HEK293T (cell line): ENCODE measurements at regions not wholly inside any gene's neighbourhood (a gene's known extent, or its start where the extent isn't known, plus 50 kb on each side); places are given as distances from the start of the nearest gene placed in this dataset.

Experiments
- FOXA1 ChIP-seq: fragments of 450-650 bp; IDR thresholded peaks from 2 replicates; pipeline ENCODE4 v1.6.1; 2016; ENCODE audit warnings: mild to moderate bottlenecking
- FOXM1 ChIP-seq: fragments of 450-650 bp; IDR thresholded peaks from 2 replicates; pipeline ENCODE4 v1.6.1; 2017; ENCODE audit warnings: mild to moderate bottlenecking, borderline replicate concordance
- NFRKB ChIP-seq: fragments of 450-650 bp; IDR thresholded peaks from 2 replicates; pipeline ENCODE4 v1.6.1; 2016; ENCODE audit warnings: mild to moderate bottlenecking, moderate library complexity
- PKNOX1 ChIP-seq: fragments of 450-650 bp; IDR thresholded peaks from 2 replicates; pipeline ENCODE4 v1.6.1; 2016

GRCh38 chr6:21899708-21900107, 306.2 kb downstream of the SOX4 start:
- no peak for TF ChIP-seq FOXA1
- no peak for TF ChIP-seq FOXM1
- TF ChIP-seq PKNOX1: no peak
- TF ChIP-seq NFRKB: no peak
